Aorta (tissue), 5 donors: ENCODE measurements at regions not wholly inside any gene's neighbourhood (a gene's known extent, or its start where the extent isn't known, plus 50 kb on each side); places are given as distances from the start of the nearest gene placed in this dataset.

Source experiments
- ATAC-seq: fragments of 200-7000 bp; cut with Tn5 transposase; one replicate; pipeline ENCODE4 v1.9.1; 2022; ENCODE audit warnings: moderate library complexity; ENCODE audit not compliant: low FRiP score
- DNase-seq, 2 donors: peaks; one replicate each; pipeline ENCODE4 v3.0.0-alpha.2; 2020
- H3K27ac ChIP-seq, 2 donors: one replicate each; pipeline ENCODE4 v1.5.1; 2013; ENCODE audit warnings: low read length in 2 of 2, mild to moderate bottlenecking in 2 of 2, moderate library complexity in 2 of 2, control low read depth in 1 of 2, inconsistent platforms in 1 of 2, low read depth in 1 of 2
- H3K27me3 ChIP-seq, 2 donors: one replicate each; pipeline ENCODE4 v1.6.1; 2013; ENCODE audit warnings: control low read depth in 1 of 2, low read length in 1 of 2, mild to moderate bottlenecking in 1 of 2, moderate library complexity in 1 of 2; ENCODE audit not compliant: insufficient read depth in 2 of 2, control insufficient read depth in 1 of 2
- H3K36me3 ChIP-seq, 2 donors: one replicate each; pipeline ENCODE4 v1.6.1; 2013; ENCODE audit warnings: control low read depth in 1 of 2, low read length in 1 of 2, mild to moderate bottlenecking in 1 of 2; ENCODE audit not compliant: insufficient read depth in 2 of 2, control insufficient read depth in 1 of 2
- H3K4me1 ChIP-seq, 2 donors: one replicate each; pipeline ENCODE4 v1.6.1; 2013; ENCODE audit warnings: low read length in 2 of 2, control low read depth in 1 of 2, mild to moderate bottlenecking in 1 of 2, moderate library complexity in 1 of 2; ENCODE audit not compliant: insufficient read depth in 2 of 2, control insufficient read depth in 1 of 2
- H3K4me3 ChIP-seq, 2 donors: one replicate each; pipeline ENCODE4 v1.5.1; 2013; ENCODE audit warnings: low read length in 2 of 2, control low read depth in 1 of 2, mild to moderate bottlenecking in 1 of 2
- H3K9me3 ChIP-seq: one replicate; pipeline ENCODE4 v1.6.1; 2013; ENCODE audit warnings: mild to moderate bottlenecking, low read length; ENCODE audit not compliant: control insufficient read depth
- WGBS, 2 donors: extraction: QIAGEN DNeasy Blood & Tissue Kit; methylation state at CpG; one replicate each; pipeline ENCODE4 v1.1.7; 2013; 5-methylcytosine and 5-hydroxymethylcytosine counted together
- intact Hi-C, 2 donors: fragments of 100-400 bp; cut with DNase I; formaldehyde crosslinking; loops; one replicate each; pipeline versions ENCODE4 v1.14.2 to v1.15.0; 2022
- donor health status: healthy with polysubstance abuse.
- donor health status: Bipolar disorder and iron deficiency.
- donor health status: DM: no; HTN: no; CAD: no.
- donor health status: DM: no; HTN: no; CAD: no.
- donor health status: DM: yes; HTN: yes; CAD: no.

GRCh38 chr3:59547874-59548273 lies 498.0 kb upstream of the CFAP20DC start:
- WGBS, 2 donors, result 83 to 84% methylated on average over 3 of the region's 3 CpGs

GRCh38 chr3:59546522-59546921 lies 496.7 kb upstream of the CFAP20DC start:
- no peak for DNase-seq
- H3K27me3 ChIP-seq, result no peaks in the 10 kb centered on the region
- H3K4me3 ChIP-seq, result no peak overlapping the region
- no peak overlapping the region for H3K27ac ChIP-seq
- H3K36me3 ChIP-seq, result no peaks in the 10 kb centered on the region
- no peak for ATAC-seq
- WGBS, 2 donors, result 88 to 93% methylated on average over 1 of the region's 1 CpG
- H3K9me3 ChIP-seq, result no peaks in the 10 kb centered on the region
- H3K4me1 ChIP-seq, result no peaks in the 10 kb centered on the region
- intact Hi-C loops, result no loop called here

More at GRCh38 chr3:59547874-59548273, 498.0 kb upstream of the CFAP20DC start:
- Histone ChIP-seq H3K27me3 (no peaks in the 10 kb centered on the region), H3K4me1 (no peaks in the 10 kb centered on the region), H3K27ac (no peak overlapping the region), H3K9me3 (no peaks in the 10 kb centered on the region), H3K4me3 (no peak overlapping the region), H3K36me3 (no peaks in the 10 kb centered on the region)
- DNase-seq, result no peak
- intact Hi-C loops, result no loop called here
- ATAC-seq, result no peak

DNA sequence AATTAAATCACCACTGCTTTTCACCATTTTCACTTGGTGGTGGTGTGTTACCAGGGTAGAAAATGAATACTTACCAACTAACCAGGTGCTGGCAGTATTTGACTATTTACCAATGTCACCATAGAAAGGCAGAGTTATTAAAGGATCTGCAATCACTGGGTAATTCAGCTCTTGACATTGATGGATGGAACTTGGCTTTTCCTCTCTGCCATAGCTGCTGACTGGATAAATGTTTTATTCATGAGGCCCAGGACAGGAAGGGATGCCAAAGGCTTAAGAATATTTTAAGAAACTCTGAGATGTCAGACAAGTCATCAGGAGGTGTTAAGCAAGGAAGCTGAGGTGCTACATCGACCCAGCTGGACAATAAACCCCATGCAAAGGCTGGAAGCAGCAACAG lies 495.5 kb upstream of the CFAP20DC start:
- DNase-seq, result no peak
- 6 to 16% methylated on average over 1 of the region's 1 CpG for WGBS, 2 donors
- Histone ChIP-seq H3K36me3 (no peaks in the 10 kb centered on the region), H3K27ac (no peak overlapping the region), H3K4me3 (no peak overlapping the region), H3K4me1 (no peaks in the 10 kb centered on the region), H3K9me3 (no peaks in the 10 kb centered on the region), H3K27me3 (no peaks in the 10 kb centered on the region)
- no peak for ATAC-seq
- intact Hi-C loops, result no loop called here

DNA sequence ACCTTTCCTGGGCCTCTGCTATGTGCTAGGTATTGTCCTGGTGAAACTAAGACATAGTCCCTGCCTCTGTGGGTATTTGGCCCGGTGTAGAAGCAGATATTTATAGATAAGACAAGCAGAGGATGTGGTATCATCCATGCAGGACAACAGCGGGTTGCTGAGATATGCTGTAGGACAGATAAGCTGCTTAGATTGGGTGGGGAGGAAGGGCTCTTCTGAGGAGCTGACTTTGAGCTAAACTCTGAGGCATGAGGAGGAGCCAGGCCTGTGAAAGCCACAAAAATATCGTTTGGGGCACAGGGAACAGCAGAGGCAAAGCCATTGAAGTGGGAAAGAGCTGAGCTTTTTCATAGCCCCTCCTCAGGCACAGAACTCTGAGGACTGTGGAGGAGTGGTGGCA lies 492.5 kb upstream of the CFAP20DC start:
- no peaks in the 10 kb centered on the region for H3K4me1 ChIP-seq
- intact Hi-C loops, result no loop called here
- ATAC-seq (no peak), DNase-seq (no peak)
- no peak overlapping the region for H3K27ac ChIP-seq
- 70 to 79% methylated on average over 3 of the region's 3 CpGs for WGBS, 2 donors
- no peaks in the 10 kb centered on the region for H3K36me3 ChIP-seq
- no peaks in the 10 kb centered on the region for H3K9me3 ChIP-seq
- H3K27me3 ChIP-seq, result no peaks in the 10 kb centered on the region
- H3K4me3 ChIP-seq, result no peak overlapping the region

DNA sequence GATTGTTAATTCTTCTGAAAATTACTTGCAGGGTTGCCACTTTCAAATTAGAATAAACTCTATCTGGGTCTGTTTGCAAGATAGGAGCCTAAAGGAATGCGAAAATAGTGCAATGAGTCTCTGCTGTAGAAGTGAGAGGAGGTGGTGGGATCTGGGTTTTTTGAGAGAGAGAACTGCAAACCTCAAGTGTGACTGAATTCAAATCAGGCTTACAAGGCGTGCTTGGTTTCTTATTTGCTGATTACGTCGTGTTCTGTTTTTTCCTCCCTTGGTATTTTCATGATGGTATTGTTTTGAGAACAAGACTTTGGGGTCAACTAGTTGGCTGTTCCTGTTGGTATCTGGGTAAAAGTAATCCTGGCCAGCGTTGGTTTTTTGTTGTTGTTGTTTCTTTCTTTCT lies 490.9 kb upstream of the CFAP20DC start:
- no peak for ATAC-seq
- no peaks in the 10 kb centered on the region for H3K9me3 ChIP-seq
- H3K4me1 ChIP-seq, result peaks cover 0 to 2% of the 10 kb centered on the region in 2 donors
- no peaks in the 10 kb centered on the region for H3K27me3 ChIP-seq
- H3K36me3 ChIP-seq, result no peaks in the 10 kb centered on the region
- H3K4me3 ChIP-seq, result no peak overlapping the region
- WGBS, 2 donors, result 61 to 70% methylated on average over 5 of the region's 5 CpGs
- intact Hi-C loops, result no loop called here
- no peak overlapping the region for H3K27ac ChIP-seq
- no peak for DNase-seq

DNA sequence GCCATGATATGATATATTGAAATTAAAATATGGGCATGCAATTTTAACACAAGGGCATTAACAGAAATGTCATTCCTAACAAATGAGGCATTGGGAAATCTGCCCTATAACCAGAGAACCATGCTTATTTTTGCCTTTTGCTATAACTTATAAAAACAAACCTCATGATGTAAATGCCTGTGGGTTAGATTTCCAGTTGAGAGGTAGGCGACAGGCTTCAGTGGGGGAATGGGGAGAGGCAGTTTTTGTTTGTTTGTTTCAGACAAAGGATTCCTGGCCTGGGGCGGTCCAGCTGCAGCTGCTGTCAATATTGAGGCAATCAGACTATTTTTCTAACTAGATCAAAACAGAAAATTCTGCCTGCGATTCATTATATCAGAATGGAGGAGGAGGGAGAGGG lies 490.4 kb upstream of the CFAP20DC start:
- Histone ChIP-seq H3K4me3 (no peak overlapping the region), H3K27ac (no peak overlapping the region), H3K9me3 (no peaks in the 10 kb centered on the region), H3K27me3 (no peaks in the 10 kb centered on the region), H3K4me1 (peaks cover 0 to 2% of the 10 kb centered on the region in 2 donors), H3K36me3 (no peaks in the 10 kb centered on the region)
- no peak for DNase-seq
- intact Hi-C loops, result no loop called here
- ATAC-seq, result no peak
- 39 to 48% methylated on average over 3 of the region's 3 CpGs for WGBS, 2 donors

DNA sequence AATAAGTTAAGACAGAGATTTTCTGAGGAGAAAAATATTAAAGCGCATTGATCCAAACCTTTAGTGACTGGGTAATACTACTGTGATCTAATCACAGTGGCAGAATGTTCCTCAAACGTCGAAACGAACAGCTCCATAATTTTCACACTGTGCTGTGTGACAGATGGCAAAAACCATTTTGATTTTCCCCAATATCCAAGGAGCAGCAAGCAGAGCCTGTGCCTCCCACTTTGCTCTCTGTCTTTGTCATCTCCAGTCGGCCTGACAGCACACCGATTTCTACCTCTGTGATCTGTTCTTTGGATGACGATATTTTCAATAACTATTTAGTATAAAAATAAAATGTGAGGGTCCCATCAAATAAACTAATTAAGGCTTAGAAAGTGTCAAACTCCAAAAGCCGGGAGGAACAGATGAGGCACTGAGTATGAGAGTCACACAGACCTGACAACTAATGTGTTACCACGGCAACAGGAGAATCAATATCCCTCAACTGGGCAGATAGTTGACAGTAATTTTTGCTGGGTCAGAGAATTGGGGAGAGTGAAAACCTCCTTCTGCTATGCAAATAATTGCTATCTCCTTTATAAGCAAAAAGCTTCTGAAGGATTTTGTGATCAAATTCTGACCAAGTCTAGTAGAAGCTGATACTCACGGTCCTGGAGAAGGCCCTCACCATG lies 489.1 kb upstream of the CFAP20DC start:
- Histone ChIP-seq H3K4me1 (peaks cover 0 to 2% of the 10 kb centered on the region in 2 donors), H3K9me3 (no peaks in the 10 kb centered on the region), H3K4me3 (no peak overlapping the region), H3K27ac (no peak overlapping the region), H3K36me3 (no peaks in the 10 kb centered on the region), H3K27me3 (no peaks in the 10 kb centered on the region)
- ATAC-seq (no peak), DNase-seq (no peak)
- intact Hi-C loops, result no loop called here
- 92 to 94% methylated on average over 10 of the region's 10 CpGs for WGBS, 2 donors

DNA sequence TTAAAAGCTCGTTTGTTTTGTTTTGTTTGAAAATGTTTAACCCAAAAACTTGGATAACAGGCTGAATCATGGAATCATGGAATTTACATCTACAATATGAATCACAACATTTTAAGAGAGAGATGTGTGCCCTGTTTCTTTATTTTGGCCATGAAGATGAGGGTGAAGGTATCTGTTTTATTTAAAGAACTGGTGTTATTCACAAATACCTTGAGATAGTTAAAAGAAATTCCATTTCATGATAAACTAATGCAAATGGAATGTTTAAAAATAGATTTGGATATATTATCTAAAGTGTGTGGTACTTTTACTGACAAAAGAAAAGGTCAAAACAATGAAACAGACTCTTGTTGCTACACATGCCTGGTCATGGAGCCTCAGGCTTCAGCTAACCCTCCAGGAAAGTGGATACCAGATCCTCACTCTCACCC lies 486.0 kb upstream of the CFAP20DC start:
- ATAC-seq (no peak), DNase-seq (no peak)
- no peak overlapping the region for H3K27ac ChIP-seq
- intact Hi-C loops, result no loop called here
- H3K36me3 ChIP-seq, result no peaks in the 10 kb centered on the region
- H3K4me1 ChIP-seq, result peaks cover 0 to 2% of the 10 kb centered on the region in 2 donors
- H3K4me3 ChIP-seq, result no peak overlapping the region
- H3K27me3 ChIP-seq, result no peaks in the 10 kb centered on the region
- WGBS, 2 donors, result 3 to 6% methylated on average over 1 of the region's 1 CpG
- H3K9me3 ChIP-seq, result no peaks in the 10 kb centered on the region

DNA sequence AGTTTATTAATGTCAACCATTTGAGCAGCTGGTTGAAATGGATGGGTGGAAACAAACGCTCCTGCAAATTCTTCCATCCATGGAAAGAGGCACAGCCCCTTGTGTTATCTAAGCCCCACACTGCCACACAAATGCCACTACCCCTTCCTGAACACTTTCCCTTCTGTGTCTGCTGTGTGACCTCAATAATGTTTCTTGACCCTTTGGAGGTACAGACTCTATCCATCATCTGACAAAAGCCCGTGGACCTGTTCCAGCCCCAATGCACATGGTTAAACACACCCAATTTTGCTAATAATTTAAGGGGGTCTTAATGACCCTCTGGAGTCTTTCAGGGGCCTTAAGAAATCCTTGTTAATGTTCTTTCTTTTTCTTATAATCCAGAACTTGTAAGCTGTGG lies 482.2 kb upstream of the CFAP20DC start:
- WGBS, 2 donors, result 36 to 59% methylated on average over 2 of the region's 2 CpGs

More for the DNA sequence above, 482.2 kb upstream of the CFAP20DC start:
- H3K36me3 ChIP-seq, result no peaks in the 10 kb centered on the region
- H3K4me1 ChIP-seq, result peaks cover 0 to 2% of the 10 kb centered on the region in 2 donors
- H3K27me3 ChIP-seq, result no peaks in the 10 kb centered on the region
- no peaks in the 10 kb centered on the region for H3K9me3 ChIP-seq
- DNase-seq (no peak), ATAC-seq (no peak)
- intact Hi-C loops, result no loop called here
- no peak overlapping the region for H3K4me3 ChIP-seq
- H3K27ac ChIP-seq, result no peak overlapping the region
